ENCODE measurements at regions not wholly inside any gene's neighbourhood (a gene's known extent, or its start where the extent isn't known, plus 50 kb on each side); places are given as distances from the start of the nearest gene placed in this dataset.
A peak's percentile ranks its signal among the peaks of the same experiment; 100 is the strongest.

GRCh38 chr5:18457255-18457654 lies 823.0 kb downstream of the TAF11L14 start:
- CTCF ChIA-PET = no interaction called here
- intact Hi-C loops (cut with micrococcal nuclease; ENCODE audit: unreplicated experiment) = no loop called here
- Histone ChIP-seq H3K27me3 (replicated peaks; ENCODE audit: control insufficient read depth, insufficient read depth, low read length) (no peaks in the 10 kb centered on the region), H3K9me3 (0 out of 2 replicates have a peak, but pooled peaks cover 4% of the 10 kb centered on the region), H3K4me3 (ENCODE audit: low read depth, low read length) (no peak overlapping the region), H3K36me3 (ENCODE audit: control insufficient read depth, insufficient read depth, low read length) (no peaks in the 10 kb centered on the region), H3K4me1 (no peaks in the 10 kb centered on the region)
- Mint-ChIP-seq H3K4me1 (ENCODE audit: low read depth, unreplicated experiment) (no peaks in the 10 kb centered on the region), H3K36me3 (ENCODE audit: insufficient read depth, unreplicated experiment) (no peaks in the 10 kb centered on the region), H3K4me3 (ENCODE audit: unreplicated experiment) (no peak overlapping the region), H3K27ac (ENCODE audit: unreplicated experiment) (no peak overlapping the region), H3K9me3 (ENCODE audit: unreplicated experiment) (peaks cover 10% of the 10 kb centered on the region), H3K27me3 (ENCODE audit: insufficient read depth, unreplicated experiment) (peaks cover 2% of the 10 kb centered on the region)
- no peak for DNase-seq
- no peak for TF ChIP-seq CTCF (IDR thresholded peaks at IDR 0.05; ENCODE audit: insufficient read depth in 1 of 2, low read depth in 1 of 2, low read length in 1 of 2, severe bottlenecking in 1 of 2, unreplicated experiment in 1 of 2)
- BruUV-seq (replicated peaks) = no TSS peak
- POLR2A ChIA-PET = no interaction called here

- ChIA-PET POLR2A (no interaction called here), CTCF (no interaction called here)
- no peak overlapping the region for H3K4me3 Mint-ChIP-seq (ENCODE audit: unreplicated experiment)
- 0 out of 2 replicates have a peak, but pooled peaks cover 4% of the 10 kb centered on the region for H3K9me3 ChIP-seq
- DNase-seq = no peak
- H3K9me3 Mint-ChIP-seq (ENCODE audit: unreplicated experiment) = peaks cover 10% of the 10 kb centered on the region
- no peaks in the 10 kb centered on the region for H3K27me3 Mint-ChIP-seq (ENCODE audit: insufficient read depth, unreplicated experiment)
- H3K4me1 Mint-ChIP-seq (ENCODE audit: low read depth, unreplicated experiment) = no peaks in the 10 kb centered on the region
- TF ChIP-seq CTCF (IDR thresholded peaks at IDR 0.05; ENCODE audit: insufficient read depth in 1 of 2, low read depth in 1 of 2, low read length in 1 of 2, severe bottlenecking in 1 of 2, unreplicated experiment in 1 of 2) = no peak
- H3K36me3 ChIP-seq (ENCODE audit: control insufficient read depth, insufficient read depth, low read length) = no peaks in the 10 kb centered on the region
- no peak overlapping the region for H3K4me3 ChIP-seq (ENCODE audit: low read depth, low read length)
- intact Hi-C loops (cut with micrococcal nuclease; ENCODE audit: unreplicated experiment) = no loop called here
- no peaks in the 10 kb centered on the region for H3K4me1 ChIP-seq
- H3K27ac Mint-ChIP-seq (ENCODE audit: unreplicated experiment) = no peak overlapping the region
- no TSS peak for BruUV-seq (replicated peaks)
- no peaks in the 10 kb centered on the region for H3K36me3 Mint-ChIP-seq (ENCODE audit: insufficient read depth, unreplicated experiment)
- no peaks in the 10 kb centered on the region for H3K27me3 ChIP-seq (replicated peaks; ENCODE audit: control insufficient read depth, insufficient read depth, low read length)
These were observed 827.5 kb downstream of the TAF11L14 start for GRCh38 chr5:18461766-18462165.

GRCh38 chr5:18465833-18466681 lies 831.8 kb downstream of the TAF11L14 start:
- H3K36me3 Mint-ChIP-seq (ENCODE audit: insufficient read depth, unreplicated experiment) = no peaks in the 10 kb centered on the region
- no peak overlapping the region for H3K4me3 Mint-ChIP-seq (ENCODE audit: unreplicated experiment)

More at GRCh38 chr5:18465833-18466681, 831.8 kb downstream of the TAF11L14 start:
- H3K27me3 Mint-ChIP-seq (ENCODE audit: insufficient read depth, unreplicated experiment) = no peaks in the 10 kb centered on the region
- no peaks in the 10 kb centered on the region for H3K36me3 ChIP-seq (ENCODE audit: control insufficient read depth, insufficient read depth, low read length)
- no TSS peak for BruUV-seq (replicated peaks)
- no peaks in the 10 kb centered on the region for H3K27me3 ChIP-seq (replicated peaks; ENCODE audit: control insufficient read depth, insufficient read depth, low read length)
- H3K27ac Mint-ChIP-seq (ENCODE audit: unreplicated experiment) = no peak overlapping the region
- no peaks in the 10 kb centered on the region for H3K4me1 Mint-ChIP-seq (ENCODE audit: low read depth, unreplicated experiment)
- TF ChIP-seq CTCF (IDR thresholded peaks at IDR 0.05; ENCODE audit: insufficient read depth in 1 of 2, low read depth in 1 of 2, low read length in 1 of 2, severe bottlenecking in 1 of 2, unreplicated experiment in 1 of 2) = peak; percentile 70 to 75
- no peaks in the 10 kb centered on the region for H3K4me1 ChIP-seq
- intact Hi-C loops (cut with micrococcal nuclease; ENCODE audit: unreplicated experiment) = loop anchor here (1.0 to 2.0 kb wide), 2 partner anchors 71 to 232 kb away; no protein-coding TSS in a partner anchor
- ChIA-PET POLR2A (no interaction called here), CTCF (interaction anchor here (0.9 kb wide), 2 partner anchors 10 to 72 kb away, joined by 3 to 4 read pairs; no protein-coding TSS in a partner anchor)
- H3K9me3 Mint-ChIP-seq (ENCODE audit: unreplicated experiment) = no peaks in the 10 kb centered on the region
- DNase-seq = peak; percentile 62 to 70
- no peak overlapping the region for H3K4me3 ChIP-seq (ENCODE audit: low read depth, low read length)
- no peaks in the 10 kb centered on the region for H3K9me3 ChIP-seq
